Heart right ventricle (tissue), 16 donors: ENCODE measurements at regions not wholly inside any gene's neighbourhood (a gene's known extent, or its start where the extent isn't known, plus 50 kb on each side); places are given as distances from the start of the nearest gene placed in this dataset.
A peak's percentile ranks its signal among the peaks of the same experiment; 100 is the strongest.

Source experiments
- ATAC-seq, 8 donors: fragments of 200-7000 bp; cut with Tn5 transposase; one replicate each; pipeline ENCODE4 v1.9.1; 2020; ENCODE audit warnings: mild to moderate bottlenecking in 8 of 8, moderate library complexity in 8 of 8, moderate number of reproducible peaks in 1 of 8
- DNase-seq, 2 donors: peaks; one replicate each; pipeline ENCODE4 v3.0.0-alpha.2; 2020
- H3K27ac ChIP-seq, 10 donors: fragments of 200-600 bp; sonication (generic) in 2 of 10; one replicate each; pipeline versions ENCODE4 v1.5.0 to v1.8.0; 2020 to 2022; ENCODE audit warnings: mild to moderate bottlenecking in 3 of 10
- H3K27me3 ChIP-seq, 7 donors: fragments of 200-600 bp; one replicate each; pipeline ENCODE4 v1.8.0; 2021 to 2022; ENCODE audit warnings: mild to moderate bottlenecking in 2 of 7
- H3K36me3 ChIP-seq, 9 donors: fragments of 200-600 bp; sonication (generic) in 1 of 9; one replicate each; pipeline versions ENCODE4 v1.5.0 to v1.8.0; 2020 to 2022; ENCODE audit warnings: mild to moderate bottlenecking in 2 of 9
- H3K4me1 ChIP-seq, 9 donors: fragments of 200-600 bp; sonication (generic) in 1 of 9; one replicate each; pipeline versions ENCODE4 v1.5.0 to v1.8.0; 2020 to 2022; ENCODE audit warnings: mild to moderate bottlenecking in 4 of 9
- H3K4me3 ChIP-seq, 10 donors: fragments of 200-600 bp; sonication (generic) in 2 of 10; one replicate each; pipeline versions ENCODE4 v1.5.0 to v1.8.0; 2020 to 2022; ENCODE audit warnings: mild to moderate bottlenecking in 7 of 10, moderate library complexity in 2 of 10
- H3K9me3 ChIP-seq, 11 donors: fragments of 200-600 bp in 10 of 11; sonication (generic) in 2 of 11; one replicate each; pipeline versions ENCODE4 v1.5.0 to v1.8.0; 2013 to 2022; ENCODE audit warnings: mild to moderate bottlenecking in 2 of 11, control low read depth in 1 of 11, moderate library complexity in 1 of 11
- WGBS, 2 donors: extraction: QIAGEN DNeasy Blood & Tissue Kit; methylation state at CpG; one replicate each; pipeline ENCODE4 v1.1.7; 2013; ENCODE audit warnings: inconsistent platforms in 1 of 2; 5-methylcytosine and 5-hydroxymethylcytosine counted together
- intact Hi-C, 10 donors: fragments of 100-400 bp; cut with DNase I; formaldehyde crosslinking; loops; one replicate each; pipeline versions ENCODE4 v1.11.1 to v1.14.2; 2022
- TF ChIP-seq, protein P1 (sequence below), 9 donors: fragments of 200-600 bp; sonication (generic) in 2 of 9; IDR thresholded peaks; one replicate each; pipeline versions ENCODE4 v1.5.0 to v1.8.0; 2021 to 2022; ENCODE audit warnings: antibody characterized with exemption in 9 of 9, mild to moderate bottlenecking in 5 of 9, moderate library complexity in 1 of 9
- donor health status: Arrhythmogenic right ventricular cardiomyopathy.
- donor health status: ischemic (EF 13 %, LVEDD 7.1; RV severe dilation, severe dysfunction).
- donor health status: healthy with polysubstance abuse.
- donor health status: DM: no; HTN: yes; CAD: no.
- donor health status: DM: no; HTN: no; CAD: no.
- donor health status: ischemic (EF 25% LVEDD 6.9; RV normal size, moderate dysfunction).
- donor health status: ischemic (EF 25% LVEDD 5.7; RV mildly dilated, moderate dysfunction).
- donor health status: healthy.
- donor health status: DM: yes; HTN: yes; CAD: no.
- donor health status: Ischemic cardiomyopathy.
- donor health status: ischemic (EF 35%, LVEDD 5.7; RV mildly dilated, moderate dysfunction).
- donor health status: nonischemic (EF 11% LVEDD 7.7; RV severe dilation, severe dysfunction).
- donor health status: DM: yes; HTN: yes; CAD: no.
- donor health status: PGD.
- donor health status: ischemic (EF 29% LVEDD 5.4; RV normal size, mild dysfunction).
- donor health status: nonischemic (EF 23%, LVEDD 6.1; RV moderate dilation, normal function).

DNA sequence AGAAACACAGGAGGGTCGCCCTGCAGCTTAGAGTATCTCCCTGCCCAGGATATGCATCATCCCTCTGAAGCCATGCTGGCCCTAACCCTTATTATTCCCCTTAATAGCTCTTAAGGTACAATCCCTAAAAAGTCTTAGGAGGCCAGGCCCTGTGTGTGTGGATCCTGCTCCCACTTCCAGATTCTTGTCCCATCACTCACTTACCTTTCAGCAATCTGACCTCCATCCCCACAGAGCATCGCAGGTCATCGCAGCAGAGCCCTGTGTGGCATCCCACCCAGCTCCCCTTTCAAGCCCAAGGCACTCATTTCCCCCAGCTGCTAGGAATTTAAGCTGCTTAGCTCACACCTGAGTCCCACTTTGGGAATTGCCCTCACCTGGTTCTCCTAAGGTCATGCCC, 223.8 kb upstream of the SMLR1 start:
- intact Hi-C loops: no loop called here
- TF ChIP-seq, protein P1, sequence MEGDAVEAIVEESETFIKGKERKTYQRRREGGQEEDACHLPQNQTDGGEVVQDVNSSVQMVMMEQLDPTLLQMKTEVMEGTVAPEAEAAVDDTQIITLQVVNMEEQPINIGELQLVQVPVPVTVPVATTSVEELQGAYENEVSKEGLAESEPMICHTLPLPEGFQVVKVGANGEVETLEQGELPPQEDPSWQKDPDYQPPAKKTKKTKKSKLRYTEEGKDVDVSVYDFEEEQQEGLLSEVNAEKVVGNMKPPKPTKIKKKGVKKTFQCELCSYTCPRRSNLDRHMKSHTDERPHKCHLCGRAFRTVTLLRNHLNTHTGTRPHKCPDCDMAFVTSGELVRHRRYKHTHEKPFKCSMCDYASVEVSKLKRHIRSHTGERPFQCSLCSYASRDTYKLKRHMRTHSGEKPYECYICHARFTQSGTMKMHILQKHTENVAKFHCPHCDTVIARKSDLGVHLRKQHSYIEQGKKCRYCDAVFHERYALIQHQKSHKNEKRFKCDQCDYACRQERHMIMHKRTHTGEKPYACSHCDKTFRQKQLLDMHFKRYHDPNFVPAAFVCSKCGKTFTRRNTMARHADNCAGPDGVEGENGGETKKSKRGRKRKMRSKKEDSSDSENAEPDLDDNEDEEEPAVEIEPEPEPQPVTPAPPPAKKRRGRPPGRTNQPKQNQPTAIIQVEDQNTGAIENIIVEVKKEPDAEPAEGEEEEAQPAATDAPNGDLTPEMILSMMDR (IDR thresholded peaks at IDR 0.05): no peak
- ATAC-seq: no peak
- DNase-seq: no peak
- no peaks in the 10 kb centered on the region for H3K27me3 ChIP-seq
- H3K9me3 ChIP-seq: no peaks in the 10 kb centered on the region
- WGBS, 2 donors: 79 to 83% methylated on average over 3 of the region's 3 CpGs
- no peak overlapping the region for H3K27ac ChIP-seq
- no peak overlapping the region for H3K4me3 ChIP-seq
- H3K36me3 ChIP-seq: no peaks in the 10 kb centered on the region
- H3K4me1 ChIP-seq: no peaks in the 10 kb centered on the region

GRCh38 chr6:130604841-130605399, 222.3 kb upstream of the SMLR1 start:
- Histone ChIP-seq H3K4me3 (no peak overlapping the region), H3K36me3 (no peaks in the 10 kb centered on the region), H3K27ac (no peak overlapping the region), H3K4me1 (no peaks in the 10 kb centered on the region), H3K27me3 (no peaks in the 10 kb centered on the region), H3K9me3 (no peaks in the 10 kb centered on the region)
- WGBS, 2 donors: 24 to 38% methylated on average over 2 of the region's 2 CpGs
- no peak for DNase-seq
- TF ChIP-seq, protein P1 (IDR thresholded peaks at IDR 0.05): no peak
- ATAC-seq: no peak
- intact Hi-C loops: no loop called here

GRCh38 chr6:130610303-130610702, 216.9 kb upstream of the SMLR1 start:
- intact Hi-C loops: no loop called here
- 31 to 55% methylated on average over 2 of the region's 2 CpGs for WGBS, 2 donors
- Histone ChIP-seq H3K27ac (no peak overlapping the region), H3K9me3 (no peaks in the 10 kb centered on the region), H3K4me1 (no peaks in the 10 kb centered on the region), H3K36me3 (no peaks in the 10 kb centered on the region), H3K4me3 (no peak overlapping the region), H3K27me3 (no peaks in the 10 kb centered on the region)
- no peak for ATAC-seq
- TF ChIP-seq, protein P1 (IDR thresholded peaks at IDR 0.05): no peak
- DNase-seq: no peak

DNA sequence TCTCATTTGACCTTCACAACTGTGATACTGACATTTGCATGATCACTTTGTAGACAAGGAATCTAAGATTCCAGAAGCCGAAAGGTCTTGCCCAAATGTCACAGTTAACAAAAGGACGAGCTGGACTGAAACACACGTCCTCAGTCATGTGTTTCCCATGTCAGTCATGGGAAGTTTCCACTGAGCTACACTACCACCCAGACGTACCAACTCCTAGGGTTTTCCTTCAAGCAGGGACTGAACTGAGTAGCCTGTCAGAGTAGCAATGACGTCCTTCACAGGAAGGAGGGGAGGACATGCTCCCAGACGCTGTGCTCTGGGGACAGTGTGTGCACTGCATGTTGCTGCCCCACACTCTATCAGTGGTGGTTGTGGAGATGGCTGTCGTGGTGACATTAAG, 215.8 kb upstream of the SMLR1 start:
- DNase-seq (no peak), ATAC-seq (peak in 4 of 8 donors; percentile 33 to 53 (median 42))
- Histone ChIP-seq H3K4me3 (no peak overlapping the region), H3K27me3 (no peaks in the 10 kb centered on the region), H3K36me3 (no peaks in the 10 kb centered on the region), H3K27ac (no peak overlapping the region), H3K9me3 (no peaks in the 10 kb centered on the region), H3K4me1 (no peaks in the 10 kb centered on the region)
- TF ChIP-seq, protein P1 (IDR thresholded peaks at IDR 0.05): no peak
- intact Hi-C loops: no loop called here
- 55 to 58% methylated on average over 7 of the region's 7 CpGs for WGBS, 2 donors
